Calu3 (cell line): ENCODE measurements at regions not wholly inside any gene's neighbourhood (a gene's known extent, or its start where the extent isn't known, plus 50 kb on each side); places are given as distances from the start of the nearest gene placed in this dataset.

Source experiments
- BruUV-seq: library from RNA; stranded (reverse); fragments of 400-500 nt; replicated peaks from 2 replicates; lab custom pipeline; 2021; lab: Mats Ljungman, UMichigan
- CTCF ChIA-PET: fragments of 300-600 bp; sonication (Branson Sonifier 250); formaldehyde crosslinking; loops from one replicate; lab custom pipeline; 2022; ENCODE audit warnings: antibody characterized with exemption; lab: Charles Lee
- DNase-seq: peaks from one replicate; pipeline ENCODE4 v3.0.0; 2022
- H3K27ac Mint-ChIP-seq: one replicate; pipeline ENCODE4 v1.8.0; 2022; ENCODE audit warnings: mixed read lengths; ENCODE audit not compliant: unreplicated experiment
- H3K27me3 Mint-ChIP-seq: one replicate; pipeline ENCODE4 v1.8.0; 2022; ENCODE audit warnings: mixed read lengths; ENCODE audit not compliant: unreplicated experiment
- H3K36me3 Mint-ChIP-seq: one replicate; pipeline ENCODE4 v1.8.0; 2022; ENCODE audit warnings: mild to moderate bottlenecking, moderate library complexity, mixed read lengths; ENCODE audit not compliant: insufficient read depth, unreplicated experiment
- H3K4me1 Mint-ChIP-seq: one replicate; pipeline ENCODE4 v1.8.0; 2022; ENCODE audit warnings: mild to moderate bottlenecking, low read depth, mixed read lengths; ENCODE audit not compliant: unreplicated experiment
- H3K4me3 Mint-ChIP-seq: one replicate; pipeline ENCODE4 v1.8.0; 2022; ENCODE audit warnings: mild to moderate bottlenecking, low read depth, moderate library complexity, mixed read lengths; ENCODE audit not compliant: unreplicated experiment
- H3K9me3 Mint-ChIP-seq: one replicate; pipeline ENCODE4 v1.8.0; 2022; ENCODE audit warnings: low read depth, mixed read lengths; ENCODE audit not compliant: unreplicated experiment
- CTCF ChIP-seq: fragments of 200-600 bp; IDR thresholded peaks from one replicate; pipeline ENCODE4 v1.8.0; 2022; ENCODE audit warnings: antibody characterized with exemption; ENCODE audit not compliant: unreplicated experiment
- intact Hi-C: fragments of 100-400 bp; cut with micrococcal nuclease; formaldehyde crosslinking; loops from one replicate; pipeline ENCODE4 v1.10.0; 2022; ENCODE audit not compliant: unreplicated experiment

GRCh38 chr2:19435815-19436214 is 77.4 kb upstream of the OSR1 start:
- H3K36me3 Mint-ChIP-seq, result no peaks in the 10 kb centered on the region
- BruUV-seq, result no TSS peak
- no peak overlapping the region for H3K27ac Mint-ChIP-seq
- intact Hi-C loops, result no loop called here
- DNase-seq, result no peak
- H3K4me1 Mint-ChIP-seq, result no peaks in the 10 kb centered on the region
- H3K27me3 Mint-ChIP-seq, result no peaks in the 10 kb centered on the region
- no peaks in the 10 kb centered on the region for H3K9me3 Mint-ChIP-seq
- H3K4me3 Mint-ChIP-seq, result no peak overlapping the region
- no peak for TF ChIP-seq CTCF
- CTCF ChIA-PET, result no interaction called here

GRCh38 chr2:19434413-19434812 is 76.0 kb upstream of the OSR1 start:
- Mint-ChIP-seq H3K4me1 (no peaks in the 10 kb centered on the region), H3K36me3 (no peaks in the 10 kb centered on the region), H3K4me3 (no peak overlapping the region), H3K27me3 (no peaks in the 10 kb centered on the region), H3K9me3 (no peaks in the 10 kb centered on the region), H3K27ac (no peak overlapping the region)
- intact Hi-C loops, result no loop called here
- no TSS peak for BruUV-seq
- DNase-seq, result no peak
- TF ChIP-seq CTCF, result no peak
- CTCF ChIA-PET, result no interaction called here

DNA sequence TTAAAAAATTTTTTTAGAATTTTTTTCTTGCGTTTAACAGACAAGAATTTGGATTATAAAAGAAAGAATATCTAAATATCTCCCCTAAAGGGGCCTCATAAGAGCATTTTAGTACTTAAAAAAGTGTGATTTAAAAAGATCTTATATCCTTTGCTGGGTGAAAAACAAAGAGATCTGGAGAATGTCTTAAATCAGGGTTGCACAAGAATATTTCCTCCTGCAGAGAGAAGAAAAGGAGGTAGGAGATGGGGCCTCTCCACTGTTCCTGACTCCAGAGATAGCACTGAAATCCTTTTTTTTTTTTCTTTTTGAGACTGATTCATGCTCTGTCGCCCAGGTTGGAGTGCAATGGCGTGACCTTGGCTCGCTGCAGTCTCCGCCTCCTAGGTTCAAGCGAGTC is 68.5 kb upstream of the OSR1 start:
- H3K4me1 Mint-ChIP-seq, result no peaks in the 10 kb centered on the region

GRCh38 chr2:19426144-19426543 is 67.7 kb upstream of the OSR1 start:
- Mint-ChIP-seq H3K9me3 (no peaks in the 10 kb centered on the region), H3K36me3 (no peaks in the 10 kb centered on the region), H3K27me3 (no peaks in the 10 kb centered on the region), H3K4me1 (no peaks in the 10 kb centered on the region), H3K27ac (no peak overlapping the region), H3K4me3 (no peak overlapping the region)
- BruUV-seq, result no TSS peak
- DNase-seq, result no peak
- TF ChIP-seq CTCF, result no peak
- intact Hi-C loops, result no loop called here
- CTCF ChIA-PET, result no interaction called here

More for the DNA sequence above, 68.5 kb upstream of the OSR1 start:
- TF ChIP-seq CTCF, result no peak
- no peaks in the 10 kb centered on the region for H3K9me3 Mint-ChIP-seq
- H3K27me3 Mint-ChIP-seq, result no peaks in the 10 kb centered on the region
- no peaks in the 10 kb centered on the region for H3K36me3 Mint-ChIP-seq
- no TSS peak for BruUV-seq
- H3K27ac Mint-ChIP-seq, result no peak overlapping the region
- no peak for DNase-seq
- H3K4me3 Mint-ChIP-seq, result no peak overlapping the region
- intact Hi-C loops, result no loop called here
- CTCF ChIA-PET, result interaction anchor here (0.6 kb wide), 1 partner anchor 77 kb away, joined by 4 read pairs; no protein-coding TSS in a partner anchor
